22Rv1 (cell line): ENCODE measurements at regions not wholly inside any gene's neighbourhood (a gene's known extent, or its start where the extent isn't known, plus 50 kb on each side); places are given as distances from the start of the nearest gene placed in this dataset.

Experiments
- ZFX ChIP-seq: fragments of 450-650 bp; IDR thresholded peaks from 2 replicates; pipeline ENCODE4 v1.6.1; 2017; ENCODE audit warnings: antibody characterized with exemption, borderline replicate concordance
- TF ChIP-seq, protein P1 (sequence below): fragments of 450-650 bp; IDR thresholded peaks from 2 replicates; pipeline ENCODE4 v1.5.1; 2017; ENCODE audit warnings: mild to moderate bottlenecking

DNA sequence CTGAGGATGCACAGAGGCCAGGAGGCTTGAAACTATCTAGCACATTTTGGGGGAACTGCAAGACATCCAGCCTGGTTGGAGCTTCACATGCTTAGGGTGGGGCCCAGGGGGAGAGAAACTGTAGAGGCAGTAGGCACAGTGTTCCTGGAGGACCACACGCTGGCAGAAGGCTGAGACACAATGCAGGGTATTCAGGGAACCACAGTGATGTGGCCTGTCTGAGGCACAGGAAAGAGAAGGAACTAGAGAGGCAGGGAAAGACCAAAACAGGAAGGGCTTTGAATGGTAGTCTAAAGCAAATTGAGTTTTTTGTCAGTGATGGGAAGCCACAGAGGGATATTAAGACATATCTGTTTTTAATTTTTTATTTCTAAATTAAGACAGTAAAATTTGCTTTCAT is 100.2 kb upstream of the PRICKLE1 start:
- TF ChIP-seq, protein P1, sequence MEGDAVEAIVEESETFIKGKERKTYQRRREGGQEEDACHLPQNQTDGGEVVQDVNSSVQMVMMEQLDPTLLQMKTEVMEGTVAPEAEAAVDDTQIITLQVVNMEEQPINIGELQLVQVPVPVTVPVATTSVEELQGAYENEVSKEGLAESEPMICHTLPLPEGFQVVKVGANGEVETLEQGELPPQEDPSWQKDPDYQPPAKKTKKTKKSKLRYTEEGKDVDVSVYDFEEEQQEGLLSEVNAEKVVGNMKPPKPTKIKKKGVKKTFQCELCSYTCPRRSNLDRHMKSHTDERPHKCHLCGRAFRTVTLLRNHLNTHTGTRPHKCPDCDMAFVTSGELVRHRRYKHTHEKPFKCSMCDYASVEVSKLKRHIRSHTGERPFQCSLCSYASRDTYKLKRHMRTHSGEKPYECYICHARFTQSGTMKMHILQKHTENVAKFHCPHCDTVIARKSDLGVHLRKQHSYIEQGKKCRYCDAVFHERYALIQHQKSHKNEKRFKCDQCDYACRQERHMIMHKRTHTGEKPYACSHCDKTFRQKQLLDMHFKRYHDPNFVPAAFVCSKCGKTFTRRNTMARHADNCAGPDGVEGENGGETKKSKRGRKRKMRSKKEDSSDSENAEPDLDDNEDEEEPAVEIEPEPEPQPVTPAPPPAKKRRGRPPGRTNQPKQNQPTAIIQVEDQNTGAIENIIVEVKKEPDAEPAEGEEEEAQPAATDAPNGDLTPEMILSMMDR, result no peak
- TF ChIP-seq ZFX, result no peak
